NT2/D1 (cell line): ENCODE measurements at regions not wholly inside any gene's neighbourhood (a gene's known extent, or its start where the extent isn't known, plus 50 kb on each side); places are given as distances from the start of the nearest gene placed in this dataset.
"Not testable (repeated sequence)": the region's sequence is repeated elsewhere in the genome, so short reads cannot be mapped to it uniquely, and the experiment has no call there.

Experiments
- DNase-seq: peaks from one replicate; pipeline ENCODE4 v3.0.0-alpha.2; 2011; ENCODE audit warnings: low read depth, low spot score
- H3K27me3 ChIP-seq: 2 replicates; pipeline ENCODE4 v1.6.0; 2011; ENCODE audit warnings: mild to moderate bottlenecking; ENCODE audit not compliant: insufficient read length, insufficient read depth
- H3K36me3 ChIP-seq: 2 replicates; pipeline ENCODE4 v1.6.1; 2011; ENCODE audit warnings: mild to moderate bottlenecking, low read length, mixed read lengths; ENCODE audit not compliant: insufficient read depth, insufficient read length
- H3K4me1 ChIP-seq: 2 replicates; pipeline ENCODE4 v1.5.1; 2011; ENCODE audit not compliant: insufficient read depth, insufficient read length
- H3K4me3 ChIP-seq: 2 replicates; pipeline ENCODE4 v1.5.1; 2011; ENCODE audit warnings: low read depth; ENCODE audit not compliant: insufficient read length
- H3K9ac ChIP-seq: 2 replicates; pipeline ENCODE4 v1.6.0; 2011; ENCODE audit warnings: low read depth; ENCODE audit not compliant: insufficient read length
- H3K9me3 ChIP-seq: 2 replicates; pipeline ENCODE4 v1.5.1; 2011; ENCODE audit warnings: mild to moderate bottlenecking, low read length; ENCODE audit not compliant: insufficient read depth
- SUZ12 ChIP-seq: IDR thresholded peaks from 2 replicates; pipeline ENCODE4 v1.6.1; 2011; ENCODE audit not compliant: insufficient read length, insufficient read depth; ENCODE audit errors: extremely low read depth
- YY1 ChIP-seq: IDR thresholded peaks from 2 replicates; pipeline ENCODE4 v1.6.1; 2011; ENCODE audit not compliant: insufficient read length, insufficient read depth
- ZNF274 ChIP-seq: IDR thresholded peaks from 2 replicates; pipeline ENCODE4 v1.6.1; 2011; ENCODE audit warnings: mild to moderate bottlenecking, low read depth, low read length

DNA sequence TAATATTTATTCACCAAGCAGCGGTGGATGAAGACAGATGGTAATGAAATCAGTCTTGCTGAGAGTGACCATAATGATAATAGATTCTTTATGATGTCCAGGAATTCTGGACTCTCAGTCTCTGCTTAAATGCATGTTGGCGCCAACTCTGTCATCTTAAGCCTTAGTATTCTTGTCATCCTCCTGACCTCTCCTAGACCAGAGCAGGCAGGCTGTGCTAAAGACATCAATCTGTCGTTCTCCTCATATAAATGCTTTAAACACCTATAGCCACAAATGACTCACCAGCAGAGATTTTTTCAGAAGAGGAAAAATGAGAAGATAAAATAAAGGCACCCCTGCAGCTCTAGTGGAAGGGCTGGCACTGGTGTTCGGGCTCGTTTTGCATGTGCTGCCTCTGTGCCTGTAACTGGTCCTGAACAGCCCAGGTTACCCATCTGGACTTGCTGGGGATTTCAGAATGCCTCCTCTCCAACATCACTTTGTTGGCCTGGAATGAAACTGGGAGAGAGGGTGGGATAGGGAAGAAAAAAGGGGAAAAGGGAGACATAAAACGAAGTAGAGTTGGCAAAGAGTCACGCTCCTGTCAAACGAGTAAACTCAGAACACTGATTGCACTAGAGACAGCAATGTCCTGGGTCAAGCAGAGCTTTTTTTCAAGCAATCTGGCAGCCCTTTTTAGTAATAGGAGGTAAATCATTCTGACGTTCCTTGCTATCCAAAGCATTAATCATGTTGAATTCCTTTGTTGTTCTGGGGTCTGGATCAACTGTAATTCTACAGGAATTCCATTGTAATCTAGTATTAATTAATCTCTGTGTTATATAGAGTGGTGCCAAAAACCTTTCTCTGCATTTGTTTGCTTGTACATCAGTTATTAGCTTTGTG lies 195.5 kb upstream of the CLINT1 start:
- no peaks in the 10 kb centered on the region for H3K36me3 ChIP-seq
- H3K4me3 ChIP-seq: no peak overlapping the region
- H3K9me3 ChIP-seq: no peaks in the 10 kb centered on the region
- H3K4me1 ChIP-seq: no peaks in the 10 kb centered on the region
- no peak overlapping the region for H3K9ac ChIP-seq
- no peaks in the 10 kb centered on the region for H3K27me3 ChIP-seq
- TF ChIP-seq YY1 (no peak), SUZ12 (no peak), ZNF274 (no peak)
- DNase-seq: no peak

DNA sequence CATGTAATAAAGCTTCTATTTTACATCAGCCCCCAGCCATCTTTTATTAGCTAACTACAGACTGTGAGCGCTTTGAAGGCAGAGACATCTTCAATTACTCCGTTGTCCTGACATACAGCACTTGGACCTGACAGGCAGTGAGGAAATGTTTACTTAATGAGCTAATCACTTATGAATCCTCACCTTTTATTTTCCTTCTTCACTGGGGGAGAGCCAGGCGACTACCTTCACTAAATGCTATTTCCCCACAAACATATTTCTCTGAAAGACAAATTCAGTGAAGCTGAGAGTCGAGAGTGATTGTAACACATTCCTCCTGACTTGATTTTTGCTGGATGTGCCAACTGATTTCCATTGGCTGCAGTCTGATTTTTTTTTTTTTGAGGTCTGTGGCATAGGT lies 192.1 kb upstream of the CLINT1 start:
- no peak for TF ChIP-seq YY1
- no peak for TF ChIP-seq ZNF274
- TF ChIP-seq SUZ12: no peak
- no peak for DNase-seq
- H3K9ac ChIP-seq: no peak overlapping the region
- no peaks in the 10 kb centered on the region for H3K36me3 ChIP-seq
- H3K9me3 ChIP-seq: no peaks in the 10 kb centered on the region
- no peaks in the 10 kb centered on the region for H3K4me1 ChIP-seq
- H3K27me3 ChIP-seq: no peaks in the 10 kb centered on the region
- H3K4me3 ChIP-seq: no peak overlapping the region

DNA sequence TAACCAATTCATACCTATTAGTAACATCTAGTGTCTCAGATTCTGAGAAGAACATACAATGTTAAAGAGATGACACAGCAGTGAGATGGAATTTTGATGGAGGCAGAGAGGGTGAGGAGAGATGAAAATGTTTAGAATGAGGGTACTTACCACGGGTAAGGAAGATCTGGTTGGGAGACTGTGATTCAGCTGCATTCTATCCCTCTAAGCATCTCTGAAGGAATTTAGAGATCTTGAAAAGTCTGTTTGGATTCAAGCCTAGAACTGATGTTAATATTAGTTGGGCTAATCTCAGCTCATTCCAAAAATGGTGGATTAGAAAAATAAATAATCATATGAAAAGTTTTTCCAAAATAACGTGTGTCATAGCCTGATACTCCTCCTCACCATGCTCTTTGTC lies 191.5 kb upstream of the CLINT1 start:
- Histone ChIP-seq H3K27me3 (no peaks in the 10 kb centered on the region), H3K9me3 (no peaks in the 10 kb centered on the region), H3K4me1 (no peaks in the 10 kb centered on the region), H3K4me3 (no peak overlapping the region), H3K36me3 (no peaks in the 10 kb centered on the region), H3K9ac (no peak overlapping the region)
- no peak for DNase-seq
- TF ChIP-seq ZNF274 (no peak), YY1 (no peak), SUZ12 (no peak)

DNA sequence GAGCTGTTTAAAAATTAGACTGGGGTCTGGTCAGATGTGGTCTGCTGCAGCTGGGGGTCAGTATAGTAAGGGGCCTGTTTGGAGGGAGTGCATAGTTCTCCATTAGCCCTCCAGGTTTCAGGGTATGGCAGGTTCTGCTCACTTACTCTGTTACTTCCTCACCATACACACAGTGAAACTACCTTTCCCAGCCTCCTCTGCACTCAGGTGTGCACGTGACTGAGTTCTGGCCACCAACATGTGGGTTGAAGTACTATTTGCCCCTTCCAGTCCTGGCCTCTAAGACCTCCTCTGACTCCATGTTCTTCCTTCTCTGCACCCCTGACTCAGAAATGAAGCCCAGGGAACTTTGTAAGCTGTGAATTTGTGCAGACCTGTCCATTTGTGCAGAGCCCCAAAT lies 190.5 kb upstream of the CLINT1 start:
- Histone ChIP-seq H3K4me1 (no peaks in the 10 kb centered on the region), H3K9me3 (no peaks in the 10 kb centered on the region), H3K36me3 (no peaks in the 10 kb centered on the region), H3K27me3 (no peaks in the 10 kb centered on the region), H3K4me3 (no peak overlapping the region), H3K9ac (no peak overlapping the region)
- TF ChIP-seq ZNF274: no peak
- no peak for TF ChIP-seq SUZ12
- TF ChIP-seq YY1: no peak
- DNase-seq: no peak

DNA sequence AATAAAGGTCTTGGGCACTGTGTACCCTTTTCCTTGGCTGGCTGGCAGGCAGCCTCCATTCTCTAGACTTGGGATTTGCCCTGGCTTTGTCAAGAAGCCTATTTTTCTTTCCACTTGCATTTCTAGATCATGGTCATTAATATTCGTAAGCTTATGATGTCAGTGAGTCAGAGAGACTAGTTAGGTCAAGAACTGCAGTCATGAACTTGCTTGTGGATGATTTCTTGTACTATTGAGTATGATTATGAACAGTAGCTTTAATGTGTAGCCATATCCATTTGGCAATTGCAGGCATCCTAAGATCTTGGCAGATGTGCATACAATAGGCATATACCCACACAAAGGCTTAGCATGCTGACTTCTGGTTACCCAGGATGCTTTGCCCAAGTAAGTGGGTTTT lies 186.8 kb upstream of the CLINT1 start:
- Histone ChIP-seq H3K4me3 (no peak overlapping the region), H3K4me1 (no peaks in the 10 kb centered on the region), H3K27me3 (no peaks in the 10 kb centered on the region), H3K9me3 (no peaks in the 10 kb centered on the region), H3K36me3 (no peaks in the 10 kb centered on the region), H3K9ac (no peak overlapping the region)
- no peak for TF ChIP-seq SUZ12
- TF ChIP-seq YY1: no peak
- TF ChIP-seq ZNF274: no peak
- no peak for DNase-seq

DNA sequence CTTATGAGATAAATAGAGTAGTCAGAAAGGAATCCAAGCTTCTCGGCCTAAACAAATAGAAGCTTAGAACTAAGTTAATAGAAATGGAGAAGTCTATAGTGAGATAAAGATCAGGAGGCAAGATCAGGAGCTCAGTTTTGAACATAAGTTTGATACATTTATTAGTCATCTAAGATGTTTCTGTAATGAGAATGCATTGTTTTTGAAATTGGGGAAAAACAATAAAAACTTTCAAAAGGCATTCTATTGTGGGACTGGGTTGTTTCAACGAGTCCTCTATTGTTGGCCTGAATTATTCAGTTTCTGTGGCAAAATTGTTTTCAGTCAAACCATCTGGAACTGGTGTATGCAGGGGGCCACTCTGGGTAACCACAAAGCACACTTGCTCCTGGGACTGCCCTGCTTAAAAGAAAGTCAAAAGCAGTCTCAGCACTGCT lies 181.0 kb upstream of the CLINT1 start:
- no peaks in the 10 kb centered on the region for H3K4me1 ChIP-seq
- no peak for TF ChIP-seq YY1
- TF ChIP-seq SUZ12: no peak
- TF ChIP-seq ZNF274: no peak
- no peak overlapping the region for H3K9ac ChIP-seq
- H3K36me3 ChIP-seq: no peaks in the 10 kb centered on the region
- H3K4me3 ChIP-seq: no peak overlapping the region
- H3K27me3 ChIP-seq: no peaks in the 10 kb centered on the region
- no peak for DNase-seq
- peaks cover 8% of the 10 kb centered on the region; the same call in 1 of the 2 replicates for H3K9me3 ChIP-seq

DNA sequence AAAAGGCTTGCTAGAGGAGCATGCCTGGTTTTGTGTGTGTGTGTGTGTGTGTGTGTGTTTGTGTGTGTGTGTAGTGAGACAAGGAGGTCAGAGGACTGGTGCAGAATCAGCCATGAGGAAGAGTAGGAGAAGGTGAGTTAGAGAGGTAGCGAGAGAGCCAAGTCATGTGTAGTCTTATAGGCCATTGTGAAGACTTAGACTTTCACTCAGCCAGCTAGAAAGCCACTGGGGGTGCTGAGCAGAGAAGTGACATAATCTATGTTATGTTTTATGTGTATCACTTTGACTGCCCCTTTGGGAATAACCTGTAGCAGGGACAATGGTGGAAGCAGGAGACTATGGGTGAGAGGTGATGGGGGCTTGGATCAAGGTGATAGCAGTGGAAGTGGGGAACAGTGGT lies 180.5 kb upstream of the CLINT1 start:
- no peak overlapping the region for H3K4me3 ChIP-seq
- peaks cover 8% of the 10 kb centered on the region; the same call in 1 of the 2 replicates for H3K9me3 ChIP-seq
- H3K27me3 ChIP-seq: no peaks in the 10 kb centered on the region
- H3K4me1 ChIP-seq: no peaks in the 10 kb centered on the region
- H3K9ac ChIP-seq: no peak overlapping the region
- H3K36me3 ChIP-seq: no peaks in the 10 kb centered on the region
- TF ChIP-seq SUZ12 (no peak), YY1 (no peak), ZNF274 (no peak)
- DNase-seq: no peak

DNA sequence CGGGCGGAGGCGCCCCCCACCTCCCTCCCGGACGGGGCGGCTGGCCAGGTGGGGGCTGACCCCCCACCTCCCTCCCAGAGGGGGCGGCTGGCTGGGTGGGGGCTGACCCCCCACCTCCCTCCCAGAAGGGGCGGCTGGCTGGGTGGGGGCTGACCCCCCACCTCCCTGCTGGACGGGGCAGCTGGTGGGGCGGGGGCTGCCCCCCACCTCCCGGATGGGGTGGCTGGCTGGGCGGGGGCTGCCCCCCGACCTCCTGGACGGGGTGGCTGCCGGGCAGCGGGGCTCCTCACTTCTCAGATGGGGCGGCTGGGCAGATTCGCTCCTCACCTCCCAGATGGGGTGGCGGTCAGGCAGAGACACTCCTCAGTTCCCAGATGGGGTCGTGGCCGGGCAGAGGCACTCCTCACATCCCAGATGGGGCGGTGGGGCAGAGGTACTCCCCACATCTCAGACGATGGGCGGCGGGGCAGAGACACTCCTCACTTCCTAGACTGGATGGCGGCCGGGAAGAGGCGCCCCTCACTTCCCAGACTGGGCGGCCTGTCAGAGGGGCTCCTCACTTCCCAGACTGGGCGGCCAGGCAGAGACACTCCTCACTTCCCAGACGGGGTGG lies 178.1 kb upstream of the CLINT1 start:
- H3K4me1 ChIP-seq, H3K36me3 ChIP-seq, DNase-seq, H3K4me3 ChIP-seq, H3K27me3 ChIP-seq, H3K9ac ChIP-seq, H3K9me3 ChIP-seq: not testable (repeated sequence)

DNA sequence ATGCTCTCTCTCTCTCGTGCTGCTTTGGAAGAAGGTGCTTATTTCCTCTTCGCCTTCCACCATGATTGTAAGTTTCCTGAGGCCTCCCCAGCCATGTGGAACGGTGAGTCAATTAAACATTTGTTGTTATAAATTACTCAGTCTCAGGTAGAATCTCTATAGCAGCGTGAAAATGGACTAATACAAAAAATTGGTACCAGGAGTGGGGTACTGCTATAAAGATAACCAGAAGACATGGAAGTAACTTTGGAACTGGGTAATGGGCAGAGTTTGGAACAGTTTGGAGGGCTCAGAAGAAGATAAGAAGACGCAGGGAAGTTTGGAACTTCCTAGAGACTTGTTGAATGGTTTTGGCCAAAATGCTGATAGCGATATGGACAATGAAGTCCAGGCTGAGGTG lies 175.6 kb upstream of the CLINT1 start:
- H3K27me3 ChIP-seq, H3K9ac ChIP-seq: not testable (repeated sequence)

More for the DNA sequence above, 175.6 kb upstream of the CLINT1 start:
- not testable (repeated sequence) for H3K9me3 ChIP-seq, DNase-seq, H3K4me3 ChIP-seq, H3K4me1 ChIP-seq, H3K36me3 ChIP-seq
